ENCODE measurements at regions not wholly inside any gene's neighbourhood (a gene's known extent, or its start where the extent isn't known, plus 50 kb on each side); places are given as distances from the start of the nearest gene placed in this dataset.

GRCh38 chr15:38743147-38743546 lies 178.5 kb upstream of the RASGRP1 start:
- no peak for TF ChIP-seq CTCF (IDR thresholded peaks at IDR 0.05)

GRCh38 chr15:38745126-38745525 lies 180.5 kb upstream of the RASGRP1 start:
- Histone ChIP-seq H3K36me3 (no peaks in the 10 kb centered on the region), H3K9me3 (no peaks in the 10 kb centered on the region), H3K4me3 (no peak overlapping the region), H3K27me3 (no peaks in the 10 kb centered on the region), H3K4me1 (no peaks in the 10 kb centered on the region), H3K27ac (no peak overlapping the region)
- intact Hi-C loops (cut with DNase I), result no loop called here
- no peak for TF ChIP-seq CTCF (IDR thresholded peaks at IDR 0.05)
- ATAC-seq (no peak), DNase-seq (no peak)

More at GRCh38 chr15:38743147-38743546, 178.5 kb upstream of the RASGRP1 start:
- Histone ChIP-seq H3K9me3 (no peaks in the 10 kb centered on the region), H3K4me1 (no peaks in the 10 kb centered on the region), H3K36me3 (no peaks in the 10 kb centered on the region), H3K27me3 (no peaks in the 10 kb centered on the region), H3K4me3 (no peak overlapping the region), H3K27ac (no peak overlapping the region)
- peak; percentile 67 for ATAC-seq
- DNase-seq, result no peak
- intact Hi-C loops (cut with DNase I), result no loop called here

- H3K27me3 ChIP-seq, result no peaks in the 10 kb centered on the region
- H3K27ac ChIP-seq, result no peak overlapping the region
- intact Hi-C loops (cut with DNase I), result no loop called here
- no peak for DNase-seq
- no peak for ATAC-seq
- TF ChIP-seq CTCF (IDR thresholded peaks at IDR 0.05), result no peak
- H3K4me3 ChIP-seq, result no peak overlapping the region
- no peaks in the 10 kb centered on the region for H3K36me3 ChIP-seq
- H3K9me3 ChIP-seq, result no peaks in the 10 kb centered on the region
- H3K4me1 ChIP-seq, result no peaks in the 10 kb centered on the region
Observed at GRCh38 chr15:38745626-38746025, 181.0 kb upstream of the RASGRP1 start.

- DNase-seq (no peak), ATAC-seq (no peak)
- intact Hi-C loops (cut with DNase I), result no loop called here
- no peak for TF ChIP-seq CTCF (IDR thresholded peaks at IDR 0.05)
- Histone ChIP-seq H3K36me3 (no peaks in the 10 kb centered on the region), H3K4me3 (no peak overlapping the region), H3K27me3 (no peaks in the 10 kb centered on the region), H3K4me1 (no peaks in the 10 kb centered on the region), H3K27ac (no peak overlapping the region), H3K9me3 (no peaks in the 10 kb centered on the region)
Observed at GRCh38 chr15:38746211-38746610, 181.6 kb upstream of the RASGRP1 start.

- TF ChIP-seq CTCF (IDR thresholded peaks at IDR 0.05), result no peak
- H3K36me3 ChIP-seq, result no peaks in the 10 kb centered on the region
- no peaks in the 10 kb centered on the region for H3K9me3 ChIP-seq
- ATAC-seq (no peak), DNase-seq (no peak)
- no peaks in the 10 kb centered on the region for H3K27me3 ChIP-seq
- intact Hi-C loops (cut with DNase I), result no loop called here
- no peak overlapping the region for H3K27ac ChIP-seq
- H3K4me1 ChIP-seq, result no peaks in the 10 kb centered on the region
- no peak overlapping the region for H3K4me3 ChIP-seq
Observed at GRCh38 chr15:38748710-38749109, 184.1 kb upstream of the RASGRP1 start.

GRCh38 chr15:38750786-38751185 lies 186.2 kb upstream of the RASGRP1 start:
- Histone ChIP-seq H3K9me3 (no peaks in the 10 kb centered on the region), H3K36me3 (no peaks in the 10 kb centered on the region), H3K27ac (no peak overlapping the region), H3K27me3 (peaks cover 4% of the 10 kb centered on the region), H3K4me1 (no peaks in the 10 kb centered on the region), H3K4me3 (no peak overlapping the region)
- no peak for DNase-seq
- intact Hi-C loops (cut with DNase I), result no loop called here
- no peak for ATAC-seq
- no peak for TF ChIP-seq CTCF (IDR thresholded peaks at IDR 0.05)
